Heart left ventricle (tissue), 16 donors: ENCODE measurements at regions not wholly inside any gene's neighbourhood (a gene's known extent, or its start where the extent isn't known, plus 50 kb on each side); places are given as distances from the start of the nearest gene placed in this dataset.

Source experiments
- ATAC-seq, 4 donors: fragments of 200-7000 bp; cut with Tn5 transposase; one replicate each; pipeline ENCODE4 v1.9.1; 2020 to 2022; ENCODE audit warnings: moderate library complexity in 4 of 4, mild to moderate bottlenecking in 3 of 4, moderate number of reproducible peaks in 1 of 4
- DNase-seq, 5 donors: peaks; one replicate each; pipeline ENCODE4 v3.0.0-alpha.2; 2020
- H3K27ac ChIP-seq, 12 donors: fragments of 200-600 bp; sonication (generic) in 4 of 12; one replicate each; pipeline versions ENCODE4 v1.5.0 to v1.8.0; 2016 to 2022; ENCODE audit warnings: mild to moderate bottlenecking in 2 of 12
- H3K27me3 ChIP-seq, 9 donors: fragments of 200-600 bp; sonication (generic) in 2 of 9; one replicate each; pipeline versions ENCODE4 v1.5.1 to v1.8.0; 2016 to 2022; ENCODE audit warnings: mild to moderate bottlenecking in 3 of 9
- H3K36me3 ChIP-seq, 9 donors: fragments of 200-600 bp; sonication (generic) in 2 of 9; one replicate each; pipeline versions ENCODE4 v1.5.0 to v1.8.0; 2018 to 2022; ENCODE audit warnings: mild to moderate bottlenecking in 2 of 9
- H3K4me1 ChIP-seq, 12 donors: fragments of 200-600 bp; sonication (generic) in 4 of 12; one replicate each; pipeline versions ENCODE4 v1.5.0 to v1.8.0; 2016 to 2022; ENCODE audit warnings: mild to moderate bottlenecking in 3 of 12
- H3K4me3 ChIP-seq, 12 donors: fragments of 200-600 bp; sonication (generic) in 4 of 12; one replicate each; pipeline versions ENCODE4 v1.5.0 to v1.8.0; 2017 to 2022; ENCODE audit warnings: mild to moderate bottlenecking in 9 of 12, moderate library complexity in 4 of 12
- H3K9me3 ChIP-seq, 12 donors: fragments of 200-600 bp; sonication (generic) in 4 of 12; one replicate each; pipeline versions ENCODE4 v1.5.0 to v1.8.0; 2016 to 2022; ENCODE audit warnings: mild to moderate bottlenecking in 1 of 12
- POLR2A ChIP-seq, 2 donors: fragments of 450-650 bp; IDR thresholded peaks; one replicate each; pipeline ENCODE4 v1.6.1; 2017; ENCODE audit warnings: antibody characterized with exemption in 2 of 2, mild to moderate bottlenecking in 2 of 2, moderate library complexity in 2 of 2
- WGBS, 4 donors: extraction: QIAGEN DNeasy Blood & Tissue Kit in 2 of 4; methylation state at CpG; one replicate each; pipeline versions ENCODE4 v1.1.5 to v1.1.7; 2013 to 2018; 5-methylcytosine and 5-hydroxymethylcytosine counted together
- intact Hi-C, 10 donors: fragments of 100-400 bp; cut with DNase I; formaldehyde crosslinking; loops; one replicate each; pipeline versions ENCODE4 v1.11.1 to v1.14.2; 2022
- TF ChIP-seq, protein P1 (sequence below), 12 donors: fragments of 200-600 bp; sonication (generic) in 4 of 12; IDR thresholded peaks; one replicate each; pipeline versions ENCODE4 v1.5.0 to v1.8.0; 2018 to 2022; ENCODE audit warnings: antibody characterized with exemption in 12 of 12, mild to moderate bottlenecking in 5 of 12
- donor health status: ischemic (EF 13 %, LVEDD 7.1; RV severe dilation, severe dysfunction).
- donor health status: healthy with polysubstance abuse.
- donor health status: DM: no; HTN: yes; CAD: no.
- donor health status: DM: no; HTN: no; CAD: no.
- donor health status: ischemic (EF 25% LVEDD 6.9; RV normal size, moderate dysfunction).
- donor health status: ischemic (EF 25% LVEDD 5.7; RV mildly dilated, moderate dysfunction).
- donor health status: healthy.
- donor health status: DM: yes; HTN: yes; CAD: no.
- donor health status: ischemic (EF 35%, LVEDD 5.7; RV mildly dilated, moderate dysfunction).
- donor health status: nonischemic (EF 11% LVEDD 7.7; RV severe dilation, severe dysfunction).
- donor health status: DM: yes; HTN: yes; CAD: no.
- donor health status: PGD.
- donor health status: ischemic (EF 29% LVEDD 5.4; RV normal size, mild dysfunction).
- donor health status: nonischemic (EF 23%, LVEDD 6.1; RV moderate dilation, normal function).

DNA sequence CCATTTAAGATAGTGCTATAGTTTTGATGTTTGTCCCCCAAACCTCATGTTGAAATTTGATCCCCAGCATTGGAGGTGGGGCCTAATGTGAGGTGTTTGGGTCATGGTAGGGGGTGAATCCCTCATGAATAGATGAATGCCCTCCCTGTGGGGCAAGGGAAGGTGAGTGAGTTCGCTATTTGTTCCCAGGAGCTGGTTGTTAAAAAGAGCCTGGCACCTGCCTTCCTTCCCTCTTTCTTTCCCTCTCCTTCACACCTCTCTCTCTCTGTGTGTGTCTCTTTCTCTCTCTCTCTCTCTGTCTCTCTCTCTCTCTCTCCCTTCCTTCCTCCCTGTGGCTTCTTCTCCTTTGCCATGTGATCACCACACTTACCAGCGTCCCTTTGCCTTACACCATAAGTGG, 160.7 kb downstream of the AASDH start:
- H3K27me3 ChIP-seq: no peaks in the 10 kb centered on the region

DNA sequence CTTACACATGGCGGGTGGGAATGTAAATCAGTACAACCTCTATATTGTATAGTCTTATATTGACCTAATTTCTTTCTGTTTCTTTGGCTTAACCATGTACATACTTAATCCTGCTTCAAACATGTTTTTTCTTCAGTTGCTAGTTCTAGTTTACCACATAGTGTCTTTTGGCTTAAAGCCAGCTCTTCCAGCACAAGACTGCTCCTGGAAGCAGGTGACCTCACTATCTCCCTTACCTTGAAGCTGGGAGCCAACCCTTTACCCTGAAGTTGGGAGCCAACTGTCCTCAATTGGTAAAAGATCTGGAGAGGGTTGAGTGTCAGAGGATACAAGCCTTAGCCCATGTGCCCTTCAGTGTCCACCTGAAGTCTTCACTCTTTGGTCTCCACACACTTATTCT, 162.7 kb downstream of the AASDH start:
- intact Hi-C loops: no loop called here
- ATAC-seq (no peak), DNase-seq (no peak)
- Histone ChIP-seq H3K36me3 (no peaks in the 10 kb centered on the region), H3K27me3 (no peaks in the 10 kb centered on the region), H3K4me3 (no peak overlapping the region), H3K9me3 (peaks cover 0 to 3% (median 0%) of the 10 kb centered on the region in 12 donors), H3K27ac (no peak overlapping the region), H3K4me1 (no peaks in the 10 kb centered on the region)
- 90 to 96% (median 94%) methylated on average over 1 of the region's 1 CpG for WGBS, 4 donors
- TF ChIP-seq POLR2A (IDR thresholded peaks at IDR 0.05): no peak
- TF ChIP-seq, protein P1, sequence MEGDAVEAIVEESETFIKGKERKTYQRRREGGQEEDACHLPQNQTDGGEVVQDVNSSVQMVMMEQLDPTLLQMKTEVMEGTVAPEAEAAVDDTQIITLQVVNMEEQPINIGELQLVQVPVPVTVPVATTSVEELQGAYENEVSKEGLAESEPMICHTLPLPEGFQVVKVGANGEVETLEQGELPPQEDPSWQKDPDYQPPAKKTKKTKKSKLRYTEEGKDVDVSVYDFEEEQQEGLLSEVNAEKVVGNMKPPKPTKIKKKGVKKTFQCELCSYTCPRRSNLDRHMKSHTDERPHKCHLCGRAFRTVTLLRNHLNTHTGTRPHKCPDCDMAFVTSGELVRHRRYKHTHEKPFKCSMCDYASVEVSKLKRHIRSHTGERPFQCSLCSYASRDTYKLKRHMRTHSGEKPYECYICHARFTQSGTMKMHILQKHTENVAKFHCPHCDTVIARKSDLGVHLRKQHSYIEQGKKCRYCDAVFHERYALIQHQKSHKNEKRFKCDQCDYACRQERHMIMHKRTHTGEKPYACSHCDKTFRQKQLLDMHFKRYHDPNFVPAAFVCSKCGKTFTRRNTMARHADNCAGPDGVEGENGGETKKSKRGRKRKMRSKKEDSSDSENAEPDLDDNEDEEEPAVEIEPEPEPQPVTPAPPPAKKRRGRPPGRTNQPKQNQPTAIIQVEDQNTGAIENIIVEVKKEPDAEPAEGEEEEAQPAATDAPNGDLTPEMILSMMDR (IDR thresholded peaks at IDR 0.05): no peak

More for the DNA sequence above, 160.7 kb downstream of the AASDH start:
- no peaks in the 10 kb centered on the region for H3K36me3 ChIP-seq
- peaks cover 0 to 5% (median 0%) of the 10 kb centered on the region in 12 donors for H3K9me3 ChIP-seq
- no peak for TF ChIP-seq POLR2A (IDR thresholded peaks at IDR 0.05)
- TF ChIP-seq, protein P1 (IDR thresholded peaks at IDR 0.05): no peak
- H3K27ac ChIP-seq: no peak overlapping the region
- 60 to 61% (median 60%) methylated on average over 2 of the region's 2 CpGs for WGBS, 4 donors
- DNase-seq (no peak), ATAC-seq (no peak)
- H3K4me3 ChIP-seq: no peak overlapping the region
- no peaks in the 10 kb centered on the region for H3K4me1 ChIP-seq
- intact Hi-C loops: no loop called here

DNA sequence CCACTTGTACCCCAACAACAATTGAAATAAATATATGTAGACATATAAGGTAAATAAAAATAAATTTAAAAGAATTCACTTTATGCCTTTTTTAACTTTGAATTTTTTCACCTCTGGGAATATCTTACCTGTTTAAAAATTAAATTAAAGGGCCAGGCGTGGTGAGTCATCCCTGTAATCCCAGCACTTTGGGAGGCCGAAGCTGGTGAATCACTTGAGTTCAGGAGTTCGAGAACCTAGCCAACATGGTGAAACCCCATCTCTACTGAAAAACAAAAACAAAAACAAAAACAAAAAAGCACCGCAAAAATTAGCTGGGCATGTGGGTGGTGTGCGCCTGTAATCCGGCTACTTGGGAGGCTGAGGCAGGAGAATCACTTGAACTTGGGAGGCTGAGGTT, 164.8 kb downstream of the AASDH start:
- ATAC-seq (no peak), DNase-seq (no peak)
- H3K4me1 ChIP-seq: no peaks in the 10 kb centered on the region
- no peaks in the 10 kb centered on the region for H3K36me3 ChIP-seq
- no peak overlapping the region for H3K27ac ChIP-seq
- TF ChIP-seq POLR2A (IDR thresholded peaks at IDR 0.05): no peak
- TF ChIP-seq, protein P1 (IDR thresholded peaks at IDR 0.05): no peak
- 92 to 97% (median 96%) methylated on average over 6 of the region's 6 CpGs for WGBS, 4 donors
- no peaks in the 10 kb centered on the region for H3K27me3 ChIP-seq
- no peaks in the 10 kb centered on the region for H3K9me3 ChIP-seq
- no peak overlapping the region for H3K4me3 ChIP-seq
- intact Hi-C loops: no loop called here

DNA sequence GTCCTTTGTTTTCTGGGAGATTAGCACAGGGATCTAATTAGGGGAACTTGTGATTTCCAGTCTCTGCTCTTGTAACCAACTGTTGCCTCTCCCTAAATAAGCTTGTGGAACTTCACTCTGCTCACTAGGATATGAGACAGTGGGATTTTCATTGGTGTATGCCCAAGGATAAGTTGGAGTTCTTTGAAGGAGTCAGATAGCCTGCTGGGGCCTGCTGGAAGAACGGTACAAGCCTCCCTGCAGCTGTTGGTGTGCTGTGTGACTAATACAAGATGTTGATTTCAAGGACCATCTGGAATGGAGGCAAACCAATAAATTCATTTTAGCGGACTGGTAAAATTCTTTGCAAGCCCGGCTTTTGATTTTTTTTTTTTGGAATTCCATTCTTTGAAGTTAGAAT, 167.0 kb downstream of the AASDH start:
- no peak overlapping the region for H3K27ac ChIP-seq
- ATAC-seq (no peak), DNase-seq (no peak)
- no peak overlapping the region for H3K4me3 ChIP-seq
- TF ChIP-seq, protein P1 (IDR thresholded peaks at IDR 0.05): no peak
- no peak for TF ChIP-seq POLR2A (IDR thresholded peaks at IDR 0.05)
- H3K9me3 ChIP-seq: no peaks in the 10 kb centered on the region
- H3K27me3 ChIP-seq: no peaks in the 10 kb centered on the region
- 72 to 87% (median 86%) methylated on average over 3 of the region's 3 CpGs for WGBS, 4 donors
- intact Hi-C loops: no loop called here
- H3K36me3 ChIP-seq: no peaks in the 10 kb centered on the region
- no peaks in the 10 kb centered on the region for H3K4me1 ChIP-seq
